A549 (cell line): ENCODE measurements at regions not wholly inside any gene's neighbourhood (a gene's known extent, or its start where the extent isn't known, plus 50 kb on each side); places are given as distances from the start of the nearest gene placed in this dataset.

Experiments
- CTCF ChIP-seq: fragments of >200 bp; sonication (Bioruptor Twin); formaldehyde crosslinking; IDR thresholded peaks from 3 replicates; pipeline ENCODE4 v1.5.1; 2016
- MYC ChIP-seq: IDR thresholded peaks from 2 replicates; pipeline ENCODE4 v1.6.1; 2012; ENCODE audit warnings: mild to moderate bottlenecking, inconsistent platforms, low read length, improper control_type of control experiment, borderline replicate concordance
- NR3C1 ChIP-seq: fragments of >200 bp; sonication (Bioruptor Twin); formaldehyde crosslinking; IDR thresholded peaks from 3 replicates; pipeline ENCODE4 v1.6.1; 2017
- POLR2A ChIP-seq: IDR thresholded peaks from 2 replicates; pipeline ENCODE4 v1.6.1; 2012; ENCODE audit warnings: mild to moderate bottlenecking, low read length
- RAD21 ChIP-seq, 2 experiments: fragments of >200 bp in 1 of 2; sonication (Bioruptor Twin) in 1 of 2; formaldehyde crosslinking in 1 of 2; IDR thresholded peaks in 1 of 2; conservative IDR thresholded peaks in 1 of 2; 2 replicates in 1 of 2; 3 replicates in 1 of 2; pipeline ENCODE4 v1.6.1; 2012 to 2018; ENCODE audit warnings: inconsistent platforms in 1 of 2
- RFX5 ChIP-seq: fragments of 450-650 bp; IDR thresholded peaks from 2 replicates; pipeline ENCODE4 v1.7.1; 2014; ENCODE audit warnings: antibody characterized with exemption, mild to moderate bottlenecking, moderate library complexity

- no peak for TF ChIP-seq RFX5
- no peak for TF ChIP-seq MYC
- peak; percentile 42 to 67; a peak in 4 of 5 replicates for TF ChIP-seq RAD21 (conservative IDR thresholded peaks at IDR 0.05 in 1 of 2, IDR thresholded peaks at IDR 0.05 in 1 of 2)
- TF ChIP-seq NR3C1 = no peak
- peak; percentile 44; the same call in 2 of the 3 replicates for TF ChIP-seq CTCF
- no peak for TF ChIP-seq POLR2A
Observed at GRCh38 chr1:209513226-209513625, 70.3 kb upstream of the CAMK1G start.
